Kidney (tissue), 13 donors: ENCODE measurements at regions not wholly inside any gene's neighbourhood (a gene's known extent, or its start where the extent isn't known, plus 50 kb on each side); places are given as distances from the start of the nearest gene placed in this dataset.

ENCODE experiments used
- DNase-seq, 5 donors: peaks; one replicate each; pipeline ENCODE4 v3.0.0-alpha.2; 2013 to 2020
- FAIRE-seq: peaks from 2 replicates; lab custom pipeline; 2012; peaks lifted over from hg19 to GRCh38; lab: Jason Lieb, UNC
- H3K27ac ChIP-seq, 2 donors: one replicate each; pipeline ENCODE4 v1.7.0; 2013; ENCODE audit warnings: low read depth in 2 of 2, low read length in 2 of 2, inconsistent platforms in 1 of 2
- H3K27me3 ChIP-seq: one replicate; pipeline ENCODE4 v1.7.1; 2013; ENCODE audit warnings: low read length, inconsistent platforms; ENCODE audit not compliant: control insufficient read depth, insufficient read depth
- H3K36me3 ChIP-seq, 3 donors: one replicate each; pipeline versions ENCODE4 v1.7.0 to v1.7.1; 2013; ENCODE audit warnings: low read length in 3 of 3, control low read depth in 1 of 3, inconsistent platforms in 1 of 3; ENCODE audit not compliant: insufficient read depth in 3 of 3, control insufficient read depth in 2 of 3
- H3K4me1 ChIP-seq, 3 donors: one replicate each; pipeline versions ENCODE4 v1.7.0 to v1.7.1; 2013; ENCODE audit warnings: low read length in 3 of 3, inconsistent platforms in 1 of 3, low read depth in 1 of 3; ENCODE audit not compliant: control insufficient read depth in 2 of 3, insufficient read depth in 2 of 3
- H3K4me3 ChIP-seq, 3 donors: one replicate each; pipeline versions ENCODE4 v1.7.0 to v1.8.1; 2013; ENCODE audit warnings: low read length in 3 of 3, control low read depth in 1 of 3, inconsistent platforms in 1 of 3
- H3K9ac ChIP-seq, 3 donors: one replicate each; pipeline versions ENCODE4 v1.7.0 to v1.7.1; 2013; ENCODE audit warnings: low read length in 3 of 3, control low read depth in 1 of 3, inconsistent platforms in 1 of 3
- H3K9me3 ChIP-seq, 3 donors: one replicate each; pipeline versions ENCODE4 v1.7.0 to v1.7.1; 2013; ENCODE audit warnings: low read length in 3 of 3, control low read depth in 1 of 3, inconsistent platforms in 1 of 3; ENCODE audit not compliant: control insufficient read depth in 2 of 3, insufficient read depth in 1 of 3
- CTCF ChIP-seq: IDR thresholded peaks from 3 replicates; pipeline ENCODE4 v1.5.1; 2012; ENCODE audit warnings: mild to moderate bottlenecking, moderate library complexity, borderline replicate concordance; ENCODE audit not compliant: insufficient read depth; ENCODE audit errors: extremely low read depth
- intact Hi-C: fragments of 100-400 bp; cut with DNase I; formaldehyde crosslinking; loops from one replicate; pipeline ENCODE4 v1.11.1; 2022
- donor health status: control.
- donor health status: control.
- donor health status: control.
- donor health status: control.
- donor health status: control.
- donor health status: DM: yes; HTN: yes; CAD: no.
- donor health status: Normal renal cell carcinoma (clear cell type).

GRCh38 chr10:129308953-129309564, 158.0 kb upstream of the MGMT start:
- no peaks in the 10 kb centered on the region for H3K36me3 ChIP-seq
- no peak for FAIRE-seq
- TF ChIP-seq CTCF = no peak
- intact Hi-C loops = no loop called here
- no peak overlapping the region for H3K4me3 ChIP-seq
- H3K9ac ChIP-seq = no peak overlapping the region
- H3K9me3 ChIP-seq = no peaks in the 10 kb centered on the region
- no peak overlapping the region for H3K27ac ChIP-seq
- no peaks in the 10 kb centered on the region for H3K27me3 ChIP-seq
- H3K4me1 ChIP-seq = no peaks in the 10 kb centered on the region
- DNase-seq = no peak

GRCh38 chr10:129309565-129309964, 157.5 kb upstream of the MGMT start:
- Histone ChIP-seq H3K27ac (no peak overlapping the region), H3K9ac (no peak overlapping the region), H3K4me3 (no peak overlapping the region), H3K36me3 (no peaks in the 10 kb centered on the region), H3K27me3 (no peaks in the 10 kb centered on the region), H3K4me1 (no peaks in the 10 kb centered on the region), H3K9me3 (no peaks in the 10 kb centered on the region)
- intact Hi-C loops = no loop called here
- TF ChIP-seq CTCF = no peak
- FAIRE-seq (no peak), DNase-seq (no peak)

GRCh38 chr10:129310881-129311280, 156.2 kb upstream of the MGMT start:
- H3K36me3 ChIP-seq = no peaks in the 10 kb centered on the region
- DNase-seq (peak in 2 of 5 donors; percentile 66 to 71), FAIRE-seq (no peak)
- no peak for TF ChIP-seq CTCF
- H3K9ac ChIP-seq = no peak overlapping the region
- no peaks in the 10 kb centered on the region for H3K4me1 ChIP-seq
- no peak overlapping the region for H3K27ac ChIP-seq
- no peaks in the 10 kb centered on the region for H3K9me3 ChIP-seq
- H3K4me3 ChIP-seq = no peak overlapping the region
- intact Hi-C loops = no loop called here
- no peaks in the 10 kb centered on the region for H3K27me3 ChIP-seq

- no peak overlapping the region for H3K9ac ChIP-seq
- no peak for TF ChIP-seq CTCF
- H3K9me3 ChIP-seq = peaks cover 0 to 10% (median 2%) of the 10 kb centered on the region in 3 donors
- intact Hi-C loops = no loop called here
- H3K27me3 ChIP-seq = peaks cover 5% of the 10 kb centered on the region
- H3K4me3 ChIP-seq = no peak overlapping the region
- FAIRE-seq = no peak
- H3K36me3 ChIP-seq = no peaks in the 10 kb centered on the region
- H3K4me1 ChIP-seq = no peaks in the 10 kb centered on the region
- no peak overlapping the region for H3K27ac ChIP-seq
- no peak for DNase-seq
Measured at GRCh38 chr10:129319934-129320333, 147.1 kb upstream of the MGMT start.
